Esophagus muscularis mucosa (tissue), 4 donors: ENCODE measurements at regions not wholly inside any gene's neighbourhood (a gene's known extent, or its start where the extent isn't known, plus 50 kb on each side); places are given as distances from the start of the nearest gene placed in this dataset.

ENCODE experiments used
- DNase-seq: peaks from one replicate; pipeline ENCODE4 v3.0.0-alpha.2; 2017; ENCODE audit errors: extremely low spot score
- H3K27ac ChIP-seq, 4 donors: fragments of 200-600 bp; sonication (generic); replicated peaks in 1 of 4; 1 replicate in 3 of 4; 2 replicates in 1 of 4; pipeline ENCODE4 v1.5.1; 2016 to 2019; ENCODE audit warnings: mild to moderate bottlenecking in 1 of 4
- H3K27me3 ChIP-seq, 4 donors: fragments of 200-600 bp; sonication (generic); one replicate each; pipeline versions ENCODE4 v1.5.1 to v1.6.0; 2016 to 2019
- H3K36me3 ChIP-seq, 4 donors: fragments of 200-600 bp; sonication (generic); one replicate each; pipeline ENCODE4 v1.5.1; 2016 to 2019
- H3K4me1 ChIP-seq, 4 donors: fragments of 200-600 bp; sonication (generic); one replicate each; pipeline ENCODE4 v1.5.1; 2016 to 2019
- H3K4me3 ChIP-seq, 4 donors: fragments of 200-600 bp; sonication (generic); 1 replicate in 2 of 4; 2 replicates in 2 of 4; pipeline ENCODE4 v1.5.1; 2016 to 2019; ENCODE audit warnings: mild to moderate bottlenecking in 4 of 4, moderate library complexity in 1 of 4
- H3K9me3 ChIP-seq, 4 donors: fragments of 200-600 bp; sonication (generic); 1 replicate in 3 of 4; 2 replicates in 1 of 4; pipeline ENCODE4 v1.5.1; 2016 to 2019
- EP300 ChIP-seq: sonication (generic); formaldehyde crosslinking; IDR thresholded peaks from one replicate; pipeline ENCODE4 v1.6.1; 2017; ENCODE audit warnings: antibody characterized with exemption
- POLR2A ChIP-seq: fragments of 450-650 bp; IDR thresholded peaks from one replicate; pipeline ENCODE4 v1.6.1; 2017; ENCODE audit warnings: antibody characterized with exemption, moderate library complexity, mild to moderate bottlenecking, low read depth
- POLR2AphosphoS5 ChIP-seq, 2 donors: sonication (generic); formaldehyde crosslinking; IDR thresholded peaks; one replicate each; pipeline ENCODE4 v1.6.1; 2017; ENCODE audit warnings: antibody characterized with exemption in 2 of 2
- WGBS: methylation state at CpG from one replicate; pipeline ENCODE4 v1.1.5; 2018; 5-methylcytosine and 5-hydroxymethylcytosine counted together
- intact Hi-C: fragments of 100-400 bp; cut with DNase I; formaldehyde crosslinking; loops from one replicate; pipeline ENCODE4 v1.15.1; 2023
- TF ChIP-seq, protein P1 (sequence below), 3 experiments: fragments of 200-600 bp in 2 of 3; fragments of 450-650 bp in 1 of 3; sonication (generic) in 2 of 3; IDR thresholded peaks; one replicate each; pipeline ENCODE4 v1.5.1; 2017 to 2019; ENCODE audit warnings: antibody characterized with exemption in 3 of 3, mild to moderate bottlenecking in 2 of 3, moderate library complexity in 1 of 3

DNA sequence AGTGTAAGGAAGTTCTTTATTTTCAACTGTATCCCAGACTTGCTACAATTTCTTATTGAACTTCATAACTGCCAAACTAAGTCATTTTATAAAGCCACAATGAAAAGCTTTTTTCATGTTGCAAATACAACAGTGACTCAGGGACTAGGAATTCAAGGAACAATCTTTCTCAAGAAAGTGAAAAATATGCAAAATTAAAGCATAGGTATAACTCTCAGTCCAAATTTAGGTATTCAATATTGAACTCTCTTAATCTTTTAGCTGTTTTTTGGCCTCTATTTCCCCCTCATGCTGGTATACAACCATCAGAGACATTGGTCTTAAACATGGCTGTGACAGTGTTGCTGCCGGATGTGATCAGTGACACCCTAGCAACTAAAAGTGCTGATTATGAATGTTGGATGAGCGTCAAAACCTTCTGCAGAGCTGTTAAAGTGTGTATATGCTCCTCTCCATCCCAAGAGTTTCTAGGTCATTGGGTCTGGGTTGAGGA, 476.9 kb downstream of the ZNF385D start:
- no peak for DNase-seq
- 82% methylated on average over 2 of the region's 2 CpGs for WGBS
- intact Hi-C loops: no loop called here
- peaks cover 0 to 28% (median 22%) of the 10 kb centered on the region in 4 donors for H3K4me1 ChIP-seq
- no peaks in the 10 kb centered on the region for H3K9me3 ChIP-seq
- H3K36me3 ChIP-seq: no peaks in the 10 kb centered on the region
- no peak overlapping the region for H3K4me3 ChIP-seq
- no peak for TF ChIP-seq POLR2AphosphoS5 (IDR thresholded peaks at IDR 0.05)
- TF ChIP-seq, protein P1, sequence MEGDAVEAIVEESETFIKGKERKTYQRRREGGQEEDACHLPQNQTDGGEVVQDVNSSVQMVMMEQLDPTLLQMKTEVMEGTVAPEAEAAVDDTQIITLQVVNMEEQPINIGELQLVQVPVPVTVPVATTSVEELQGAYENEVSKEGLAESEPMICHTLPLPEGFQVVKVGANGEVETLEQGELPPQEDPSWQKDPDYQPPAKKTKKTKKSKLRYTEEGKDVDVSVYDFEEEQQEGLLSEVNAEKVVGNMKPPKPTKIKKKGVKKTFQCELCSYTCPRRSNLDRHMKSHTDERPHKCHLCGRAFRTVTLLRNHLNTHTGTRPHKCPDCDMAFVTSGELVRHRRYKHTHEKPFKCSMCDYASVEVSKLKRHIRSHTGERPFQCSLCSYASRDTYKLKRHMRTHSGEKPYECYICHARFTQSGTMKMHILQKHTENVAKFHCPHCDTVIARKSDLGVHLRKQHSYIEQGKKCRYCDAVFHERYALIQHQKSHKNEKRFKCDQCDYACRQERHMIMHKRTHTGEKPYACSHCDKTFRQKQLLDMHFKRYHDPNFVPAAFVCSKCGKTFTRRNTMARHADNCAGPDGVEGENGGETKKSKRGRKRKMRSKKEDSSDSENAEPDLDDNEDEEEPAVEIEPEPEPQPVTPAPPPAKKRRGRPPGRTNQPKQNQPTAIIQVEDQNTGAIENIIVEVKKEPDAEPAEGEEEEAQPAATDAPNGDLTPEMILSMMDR (IDR thresholded peaks at IDR 0.05): no peak
- no peak for TF ChIP-seq EP300
- no peak for TF ChIP-seq POLR2A
- H3K27me3 ChIP-seq: no peaks in the 10 kb centered on the region
- no peak overlapping the region for H3K27ac ChIP-seq

DNA sequence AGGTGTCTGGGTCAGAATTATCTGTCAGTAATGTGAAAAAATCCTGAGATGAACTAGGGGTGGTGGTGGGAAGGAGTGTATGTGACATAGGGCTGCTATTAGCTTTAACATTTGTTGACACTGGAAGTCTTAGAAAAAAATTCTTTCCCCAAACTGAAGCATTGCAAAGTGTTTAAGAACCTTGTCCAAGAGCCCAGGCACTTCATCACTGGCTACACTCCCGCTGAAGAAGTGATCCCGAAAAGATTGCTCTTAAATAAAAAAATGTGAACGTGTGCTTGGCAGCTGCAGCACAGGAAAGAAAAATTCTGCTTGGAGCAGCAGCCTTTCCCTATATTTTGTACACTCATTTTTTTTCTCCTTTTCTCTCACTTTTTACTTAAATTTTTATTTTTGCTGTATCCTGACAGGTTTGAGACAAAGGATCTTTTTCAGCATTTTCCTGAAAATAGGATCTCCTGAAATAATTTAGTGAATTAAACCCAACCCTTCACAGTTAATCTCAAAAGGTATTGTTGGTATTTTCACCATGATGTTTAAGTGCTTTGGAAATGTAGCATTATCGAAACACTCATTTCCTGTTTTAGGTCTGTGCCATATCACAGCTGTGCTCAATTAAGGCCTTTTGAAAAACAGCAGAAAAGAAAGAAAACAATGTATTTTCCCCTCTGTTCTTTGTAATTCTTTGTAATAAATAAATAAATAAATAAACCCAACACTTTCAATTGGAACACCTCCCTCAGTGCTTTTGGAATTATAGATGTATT, 477.6 kb downstream of the ZNF385D start:
- H3K27ac ChIP-seq: no peak overlapping the region
- 20% methylated on average over 4 of the region's 4 CpGs for WGBS
- H3K36me3 ChIP-seq: no peaks in the 10 kb centered on the region
- no peak for DNase-seq
- no peak overlapping the region for H3K4me3 ChIP-seq
- H3K27me3 ChIP-seq: no peaks in the 10 kb centered on the region
- peaks cover 0 to 29% (median 22%) of the 10 kb centered on the region in 4 donors for H3K4me1 ChIP-seq
- intact Hi-C loops: no loop called here
- H3K9me3 ChIP-seq: no peaks in the 10 kb centered on the region
- no peak for TF ChIP-seq POLR2A
- TF ChIP-seq, protein P1 (IDR thresholded peaks at IDR 0.05): no peak
- no peak for TF ChIP-seq EP300
- no peak for TF ChIP-seq POLR2AphosphoS5 (IDR thresholded peaks at IDR 0.05)

DNA sequence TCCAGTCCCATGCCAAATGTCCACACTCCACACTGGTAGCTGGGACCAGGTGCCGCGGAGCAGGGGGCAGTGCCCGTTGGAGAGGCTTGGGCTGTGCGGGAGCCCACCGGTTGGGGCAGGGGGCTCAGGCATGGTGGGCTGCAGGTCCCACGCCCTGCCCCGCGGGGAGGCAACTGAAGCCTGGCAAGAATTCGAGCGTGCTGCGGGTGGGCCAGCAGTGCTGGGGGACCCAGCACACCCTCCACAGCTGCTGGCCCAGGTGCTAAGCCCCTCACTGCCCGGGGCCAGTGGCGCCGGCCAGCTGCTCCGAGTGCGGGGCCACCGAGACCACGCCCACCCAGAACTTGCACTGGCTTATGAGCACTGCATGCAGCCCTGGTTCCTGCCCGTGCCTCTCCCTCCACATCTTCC, 479.4 kb downstream of the ZNF385D start:
- H3K4me3 ChIP-seq: no peak overlapping the region
- DNase-seq: no peak
- H3K9me3 ChIP-seq: no peaks in the 10 kb centered on the region

DNA sequence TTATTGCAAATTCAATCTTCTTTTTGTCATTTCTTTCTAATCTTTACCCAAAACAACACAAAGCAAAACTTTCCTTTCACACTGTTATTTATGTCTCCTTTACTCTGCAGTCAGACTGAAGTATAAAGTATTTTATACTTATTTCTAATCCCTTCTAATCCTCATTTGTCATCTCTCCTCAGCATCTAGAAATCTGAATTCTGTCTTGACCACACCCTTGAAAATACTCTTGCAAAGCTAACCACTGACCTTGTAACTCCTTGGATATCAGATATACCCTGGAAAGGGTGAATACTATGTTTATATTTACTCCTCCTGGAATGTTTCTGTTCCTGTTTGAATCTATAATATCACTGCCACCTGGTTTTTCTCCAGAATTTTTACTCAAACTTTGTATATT, 481.1 kb downstream of the ZNF385D start:
- H3K27me3 ChIP-seq: no peaks in the 10 kb centered on the region
- no peak overlapping the region for H3K4me3 ChIP-seq
- intact Hi-C loops: no loop called here
- H3K4me1 ChIP-seq: peaks cover 0 to 29% (median 22%) of the 10 kb centered on the region in 4 donors
- no peak for DNase-seq
- H3K9me3 ChIP-seq: no peaks in the 10 kb centered on the region
- no peak overlapping the region for H3K27ac ChIP-seq
- no peaks in the 10 kb centered on the region for H3K36me3 ChIP-seq
- TF ChIP-seq, protein P1 (IDR thresholded peaks at IDR 0.05): no peak
- no peak for TF ChIP-seq POLR2A
- no peak for TF ChIP-seq POLR2AphosphoS5 (IDR thresholded peaks at IDR 0.05)
- TF ChIP-seq EP300: no peak

More for the DNA sequence above, 479.4 kb downstream of the ZNF385D start:
- no CpG with 5 or more reads among the region's 19 CpGs for WGBS
- no peak overlapping the region for H3K27ac ChIP-seq
- intact Hi-C loops: no loop called here
- H3K36me3 ChIP-seq: no peaks in the 10 kb centered on the region
- TF ChIP-seq EP300 (no peak), POLR2AphosphoS5 (IDR thresholded peaks at IDR 0.05) (no peak), POLR2A (no peak)
- TF ChIP-seq, protein P1 (IDR thresholded peaks at IDR 0.05): no peak
- H3K4me1 ChIP-seq: peaks cover 0 to 29% (median 22%) of the 10 kb centered on the region in 4 donors
- H3K27me3 ChIP-seq: no peaks in the 10 kb centered on the region
